ENCODE measurements at regions not wholly inside any gene's neighbourhood (a gene's known extent, or its start where the extent isn't known, plus 50 kb on each side); places are given as distances from the start of the nearest gene placed in this dataset.

DNA sequence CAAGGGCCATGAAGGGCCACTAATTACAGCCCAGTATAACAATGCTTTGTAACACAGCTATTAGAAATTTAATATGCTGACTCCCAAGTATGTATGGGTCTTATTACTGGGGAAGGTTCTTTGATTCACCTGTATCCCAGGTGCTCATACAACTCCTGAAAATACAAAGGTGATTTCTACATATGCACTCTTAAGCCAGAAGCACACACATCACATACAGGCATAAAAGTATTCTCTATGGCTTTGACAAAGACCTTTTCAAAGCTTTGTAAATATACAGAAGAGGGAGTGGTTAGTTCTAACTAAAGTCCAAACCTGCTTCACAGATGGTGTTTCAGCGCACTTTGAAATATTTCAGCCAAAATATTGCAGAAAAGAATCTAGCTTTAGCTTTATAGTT lies 191.5 kb downstream of the SNCA start:
- no peaks in the 10 kb centered on the region for H3K27me3 ChIP-seq (replicated peaks in 1 of 2; ENCODE audit: control insufficient read depth in 2 of 2, insufficient read depth in 2 of 2, low read length in 1 of 2)

DNA sequence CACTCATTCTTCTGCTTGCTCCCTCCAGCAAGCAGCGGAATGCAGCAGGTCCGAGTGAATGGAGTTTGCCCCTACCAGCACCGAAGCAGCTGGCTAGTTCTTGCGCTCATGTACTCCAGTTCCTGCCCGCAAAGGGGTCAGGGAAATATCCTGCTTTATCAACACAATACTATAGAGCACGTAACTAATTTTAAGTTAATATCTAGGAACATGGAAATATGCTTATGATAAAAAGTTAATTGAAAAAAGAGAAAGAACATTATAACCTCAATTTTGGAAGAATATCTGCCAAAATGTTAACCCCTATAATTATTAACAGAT lies 195.6 kb downstream of the SNCA start:
- SMC1A ChIA-PET (ENCODE audit: uncharacterized antibody, unreplicated experiment), result interaction anchor here (0.8 kb wide), 1 partner anchor 105 kb away, joined by 3 read pairs; no protein-coding TSS in a partner anchor
- no peak for FAIRE-seq
- POLR2A ChIA-PET, result no interaction called here

More for the DNA sequence above, 191.5 kb downstream of the SNCA start:
- no peaks in the 10 kb centered on the region for H3K79me2 ChIP-seq (ENCODE audit: control insufficient read depth, insufficient read depth, low read length)
- BruUV-seq (replicated peaks), result no TSS peak
- SMC1A ChIA-PET (ENCODE audit: uncharacterized antibody, unreplicated experiment), result no interaction called here
- no peak overlapping the region for H2AFZ ChIP-seq (ENCODE audit: control insufficient read depth, low read depth, low read length)
- H3K9ac ChIP-seq (ENCODE audit: control insufficient read depth, insufficient read depth, low read length), result no peak overlapping the region
- H3K9me3 ChIP-seq (replicated peaks; ENCODE audit: control insufficient read depth, insufficient read depth, low read length), result no peaks in the 10 kb centered on the region
- no peak overlapping the region for H3K4me2 ChIP-seq (ENCODE audit: control insufficient read depth, insufficient read depth)
- no peak for TF ChIP-seq IKZF2 (IDR thresholded peaks at IDR 0.05)
- no peak for TF ChIP-seq NR2C1 (IDR thresholded peaks at IDR 0.05)
- no peak for TF ChIP-seq DPF2 (IDR thresholded peaks at IDR 0.05)
- TF ChIP-seq, protein P1, sequence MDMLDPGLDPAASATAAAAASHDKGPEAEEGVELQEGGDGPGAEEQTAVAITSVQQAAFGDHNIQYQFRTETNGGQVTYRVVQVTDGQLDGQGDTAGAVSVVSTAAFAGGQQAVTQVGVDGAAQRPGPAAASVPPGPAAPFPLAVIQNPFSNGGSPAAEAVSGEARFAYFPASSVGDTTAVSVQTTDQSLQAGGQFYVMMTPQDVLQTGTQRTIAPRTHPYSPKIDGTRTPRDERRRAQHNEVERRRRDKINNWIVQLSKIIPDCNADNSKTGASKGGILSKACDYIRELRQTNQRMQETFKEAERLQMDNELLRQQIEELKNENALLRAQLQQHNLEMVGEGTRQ (IDR thresholded peaks at IDR 0.05; ENCODE audit: borderline replicate concordance, low read depth, low read length), result no peak
- H3K27ac ChIP-seq (ENCODE audit: control insufficient read depth, insufficient read depth), result no peak overlapping the region
- H3K4me3 ChIP-seq, result no peak overlapping the region
- no peak for DNase-seq (ENCODE audit: low read depth, low spot score)
- in situ Hi-C loops (cut with MboI), result no loop called here
- whole genome bisulfite sequencing (ENCODE audit: insufficient coverage, insufficient replicate concordance, low lambda C conversion rate, missing lambda C conversion rate), result 100% methylated on average over 1 of the region's 1 CpG
- H4K20me1 ChIP-seq (ENCODE audit: control insufficient read depth, insufficient read depth), result no peaks in the 10 kb centered on the region
- no peaks in the 10 kb centered on the region for H3K4me1 ChIP-seq (ENCODE audit: control insufficient read depth, insufficient read depth, low read length)
- FAIRE-seq, result no peak
- RAD21 ChIA-PET (ENCODE audit: unreplicated experiment), result no interaction called here
- intact Hi-C loops (cut with micrococcal nuclease; ENCODE audit: unreplicated experiment), result no loop called here
- CTCF ChIA-PET, result interaction anchor here (1.3 kb wide), 1 partner anchor 12 kb away, joined by 3 read pairs; no protein-coding TSS in a partner anchor
- no peak for ATAC-seq
- POLR2A ChIA-PET, result interaction anchor here (0.6 kb wide), 1 partner anchor 206 kb away, joined by 4 read pairs; no protein-coding TSS in a partner anchor
- H3K36me3 ChIP-seq (ENCODE audit: control insufficient read depth in 2 of 2, insufficient read depth in 2 of 2, low read length in 1 of 2), result no peaks in the 10 kb centered on the region

More for the DNA sequence above, 195.6 kb downstream of the SNCA start:
- no peak overlapping the region for H2AFZ ChIP-seq (ENCODE audit: control insufficient read depth, low read depth, low read length)
- TF ChIP-seq MYB (IDR thresholded peaks at IDR 0.05; ENCODE audit: borderline replicate concordance, low read depth, low read length), result no peak
- TF ChIP-seq, protein P2, sequence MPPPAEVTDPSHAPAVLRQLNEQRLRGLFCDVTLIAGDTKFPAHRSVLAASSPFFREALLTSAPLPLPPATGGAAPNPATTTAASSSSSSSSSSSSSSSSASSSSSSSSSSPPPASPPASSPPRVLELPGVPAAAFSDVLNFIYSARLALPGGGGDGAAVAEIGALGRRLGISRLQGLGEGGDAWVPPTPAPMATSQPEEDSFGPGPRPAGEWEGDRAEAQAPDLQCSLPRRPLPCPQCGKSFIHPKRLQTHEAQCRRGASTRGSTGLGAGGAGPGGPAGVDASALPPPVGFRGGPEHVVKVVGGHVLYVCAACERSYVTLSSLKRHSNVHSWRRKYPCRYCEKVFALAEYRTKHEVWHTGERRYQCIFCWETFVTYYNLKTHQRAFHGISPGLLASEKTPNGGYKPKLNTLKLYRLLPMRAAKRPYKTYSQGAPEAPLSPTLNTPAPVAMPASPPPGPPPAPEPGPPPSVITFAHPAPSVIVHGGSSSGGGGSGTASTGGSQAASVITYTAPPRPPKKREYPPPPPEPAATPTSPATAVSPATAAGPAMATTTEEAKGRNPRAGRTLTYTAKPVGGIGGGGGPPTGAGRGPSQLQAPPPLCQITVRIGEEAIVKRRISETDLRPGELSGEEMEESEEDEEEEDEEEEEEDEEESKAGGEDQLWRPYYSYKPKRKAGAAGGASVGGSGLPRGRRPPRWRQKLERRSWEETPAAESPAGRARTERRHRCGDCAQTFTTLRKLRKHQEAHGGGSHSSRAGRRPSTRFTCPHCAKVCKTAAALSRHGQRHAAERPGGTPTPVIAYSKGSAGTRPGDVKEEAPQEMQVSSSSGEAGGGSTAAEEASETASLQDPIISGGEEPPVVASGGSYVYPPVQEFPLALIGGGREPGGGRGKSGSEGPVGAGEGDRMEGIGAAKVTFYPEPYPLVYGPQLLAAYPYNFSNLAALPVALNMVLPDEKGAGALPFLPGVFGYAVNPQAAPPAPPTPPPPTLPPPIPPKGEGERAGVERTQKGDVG (CRISPR knock-in tag; IDR thresholded peaks at IDR 0.05), result no peak
- H3K4me2 ChIP-seq (ENCODE audit: control insufficient read depth, insufficient read depth), result no peak overlapping the region
- H3K79me2 ChIP-seq (ENCODE audit: control insufficient read depth, insufficient read depth, low read length), result no peaks in the 10 kb centered on the region
- no peaks in the 10 kb centered on the region for H3K27me3 ChIP-seq (replicated peaks in 1 of 2; ENCODE audit: control insufficient read depth in 2 of 2, insufficient read depth in 2 of 2, low read length in 1 of 2)
- H3K9me3 ChIP-seq (replicated peaks; ENCODE audit: control insufficient read depth, insufficient read depth, low read length), result no peaks in the 10 kb centered on the region
- H3K9ac ChIP-seq (ENCODE audit: control insufficient read depth, insufficient read depth, low read length), result no peak overlapping the region
- ATAC-seq (no peak), DNase-seq (ENCODE audit: low read depth, low spot score) (no peak)
- ChIA-PET RAD21 (ENCODE audit: unreplicated experiment) (no interaction called here), CTCF (interaction anchor here (0.8 to 2.0 kb wide), 4 partner anchors 10 to 652 kb away, joined by 3 to 7 read pairs (median 3); no protein-coding TSS in a partner anchor)
- no peak overlapping the region for H3K27ac ChIP-seq (ENCODE audit: control insufficient read depth, insufficient read depth)
- in situ Hi-C loops (cut with MboI), result no loop called here
- WGBS (ENCODE audit: insufficient coverage, insufficient replicate concordance, low lambda C conversion rate, missing lambda C conversion rate), result 35% methylated on average over 6 of the region's 6 CpGs
- H3K4me1 ChIP-seq (ENCODE audit: control insufficient read depth, insufficient read depth, low read length), result no peaks in the 10 kb centered on the region
- intact Hi-C loops (cut with micrococcal nuclease; ENCODE audit: unreplicated experiment), result no loop called here
- H3K36me3 ChIP-seq (ENCODE audit: control insufficient read depth in 2 of 2, insufficient read depth in 2 of 2, low read length in 1 of 2), result no peaks in the 10 kb centered on the region
- H4K20me1 ChIP-seq (ENCODE audit: control insufficient read depth, insufficient read depth), result no peaks in the 10 kb centered on the region
- BruUV-seq (replicated peaks), result no TSS peak
- no peak overlapping the region for H3K4me3 ChIP-seq
